Duodenal mucosa (tissue), 2 donors: ENCODE measurements at regions not wholly inside any gene's neighbourhood (a gene's known extent, or its start where the extent isn't known, plus 50 kb on each side); places are given as distances from the start of the nearest gene placed in this dataset.

Experiments
- H3K27ac ChIP-seq: one replicate; pipeline ENCODE4 v1.7.0; 2013; ENCODE audit warnings: low read depth, low read length
- H3K27me3 ChIP-seq, 2 donors: one replicate each; pipeline ENCODE4 v1.7.0; 2013; ENCODE audit warnings: low read length in 2 of 2, control low read depth in 1 of 2; ENCODE audit not compliant: insufficient read depth in 2 of 2, control insufficient read depth in 1 of 2
- H3K36me3 ChIP-seq, 2 donors: one replicate each; pipeline ENCODE4 v1.7.0; 2013; ENCODE audit warnings: low read length in 2 of 2, control low read depth in 1 of 2; ENCODE audit not compliant: insufficient read depth in 2 of 2, control insufficient read depth in 1 of 2
- H3K4me1 ChIP-seq, 2 donors: one replicate each; pipeline ENCODE4 v1.7.0; 2013; ENCODE audit warnings: low read length in 2 of 2, control low read depth in 1 of 2; ENCODE audit not compliant: insufficient read depth in 2 of 2, control insufficient read depth in 1 of 2
- H3K4me3 ChIP-seq, 2 donors: one replicate each; pipeline ENCODE4 v1.7.0; 2013; ENCODE audit warnings: low read length in 2 of 2, low read depth in 1 of 2
- H3K9ac ChIP-seq, 2 donors: one replicate each; pipeline ENCODE4 v1.7.0; 2013; ENCODE audit warnings: low read length in 2 of 2, low read depth in 1 of 2
- H3K9me3 ChIP-seq, 2 donors: one replicate each; pipeline ENCODE4 v1.7.0; 2013; ENCODE audit warnings: low read length in 2 of 2, control low read depth in 1 of 2; ENCODE audit not compliant: control insufficient read depth in 1 of 2

- Histone ChIP-seq H3K9ac (no peak overlapping the region), H3K27ac (no peak overlapping the region), H3K4me1 (peaks cover 18 to 31% of the 10 kb centered on the region in 2 donors), H3K27me3 (no peaks in the 10 kb centered on the region), H3K4me3 (no peak overlapping the region), H3K9me3 (no peaks in the 10 kb centered on the region), H3K36me3 (no peaks in the 10 kb centered on the region)
These were observed 276.0 kb downstream of the UACA start for GRCh38 chr15:70487387-70487740.

DNA sequence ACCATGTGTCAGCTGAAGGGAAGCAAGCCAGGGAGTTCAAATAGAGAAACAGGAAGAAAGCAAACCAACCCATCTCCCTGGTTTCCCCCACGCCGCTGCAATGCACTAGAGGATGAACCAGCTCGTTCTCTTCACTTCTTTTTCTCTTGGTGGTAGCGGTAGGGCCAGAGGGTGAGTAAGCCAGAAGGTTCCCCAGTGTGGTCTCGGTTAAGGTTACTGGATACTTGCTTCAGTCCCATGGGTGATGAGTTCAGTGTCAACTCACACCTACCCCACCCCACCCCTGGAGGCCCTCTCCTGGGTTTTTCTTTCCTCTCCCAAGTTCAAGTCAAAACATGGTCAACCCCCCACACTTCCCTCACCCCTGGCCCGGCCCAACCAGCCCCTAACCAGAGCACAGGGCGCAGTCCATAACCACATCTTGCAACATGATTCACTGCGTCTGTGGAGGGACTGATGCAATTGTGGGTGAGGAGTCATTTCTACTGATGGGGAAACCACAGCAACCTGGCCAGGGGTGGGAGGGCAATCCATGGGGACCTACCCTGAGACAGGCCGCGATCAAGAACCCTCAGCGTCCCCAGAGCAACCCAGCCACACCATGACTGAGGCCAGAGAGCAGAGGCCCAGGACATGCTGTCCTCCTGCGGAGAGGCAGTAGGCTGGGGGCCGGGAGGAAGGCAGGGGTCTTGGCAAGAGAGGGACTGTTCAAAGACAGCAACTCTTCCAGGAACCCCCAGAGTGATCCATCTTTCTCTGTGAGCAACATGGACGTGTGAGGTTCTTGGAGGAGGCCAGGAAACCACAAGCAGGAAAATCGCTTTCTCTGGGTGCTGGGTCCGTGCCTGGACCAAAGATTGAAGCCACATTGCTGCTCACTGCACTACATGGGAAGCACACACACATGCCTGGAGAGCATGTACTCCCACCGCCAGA lies 276.6 kb downstream of the UACA start:
- H3K4me1 ChIP-seq = peaks cover 13 to 27% of the 10 kb centered on the region in 2 donors
- H3K27ac ChIP-seq = no peak overlapping the region
- H3K27me3 ChIP-seq = no peaks in the 10 kb centered on the region
- no peaks in the 10 kb centered on the region for H3K9me3 ChIP-seq
- H3K36me3 ChIP-seq = no peaks in the 10 kb centered on the region
- H3K4me3 ChIP-seq = no peak overlapping the region
- H3K9ac ChIP-seq = no peak overlapping the region

- peaks cover 8 to 20% of the 10 kb centered on the region in 2 donors for H3K4me1 ChIP-seq
- no peaks in the 10 kb centered on the region for H3K27me3 ChIP-seq
- H3K27ac ChIP-seq = no peak overlapping the region
- no peaks in the 10 kb centered on the region for H3K9me3 ChIP-seq
- no peak overlapping the region for H3K4me3 ChIP-seq
- no peak overlapping the region for H3K9ac ChIP-seq
- no peaks in the 10 kb centered on the region for H3K36me3 ChIP-seq
These were observed 277.3 kb downstream of the UACA start for GRCh38 chr15:70486012-70486411.

GRCh38 chr15:70484993-70485392 lies 278.4 kb downstream of the UACA start:
- H3K4me1 ChIP-seq = peaks cover 8 to 21% of the 10 kb centered on the region in 2 donors
- H3K4me3 ChIP-seq = no peak overlapping the region
- H3K27ac ChIP-seq = no peak overlapping the region
- no peaks in the 10 kb centered on the region for H3K36me3 ChIP-seq
- no peak overlapping the region for H3K9ac ChIP-seq
- no peaks in the 10 kb centered on the region for H3K9me3 ChIP-seq
- no peaks in the 10 kb centered on the region for H3K27me3 ChIP-seq

- Histone ChIP-seq H3K4me1 (peaks cover 12 to 29% of the 10 kb centered on the region in 2 donors), H3K9me3 (no peaks in the 10 kb centered on the region), H3K36me3 (no peaks in the 10 kb centered on the region), H3K27me3 (no peaks in the 10 kb centered on the region), H3K27ac (no peak overlapping the region), H3K4me3 (no peak overlapping the region), H3K9ac (no peak overlapping the region)
These were observed 279.8 kb downstream of the UACA start for GRCh38 chr15:70483513-70483912.

DNA sequence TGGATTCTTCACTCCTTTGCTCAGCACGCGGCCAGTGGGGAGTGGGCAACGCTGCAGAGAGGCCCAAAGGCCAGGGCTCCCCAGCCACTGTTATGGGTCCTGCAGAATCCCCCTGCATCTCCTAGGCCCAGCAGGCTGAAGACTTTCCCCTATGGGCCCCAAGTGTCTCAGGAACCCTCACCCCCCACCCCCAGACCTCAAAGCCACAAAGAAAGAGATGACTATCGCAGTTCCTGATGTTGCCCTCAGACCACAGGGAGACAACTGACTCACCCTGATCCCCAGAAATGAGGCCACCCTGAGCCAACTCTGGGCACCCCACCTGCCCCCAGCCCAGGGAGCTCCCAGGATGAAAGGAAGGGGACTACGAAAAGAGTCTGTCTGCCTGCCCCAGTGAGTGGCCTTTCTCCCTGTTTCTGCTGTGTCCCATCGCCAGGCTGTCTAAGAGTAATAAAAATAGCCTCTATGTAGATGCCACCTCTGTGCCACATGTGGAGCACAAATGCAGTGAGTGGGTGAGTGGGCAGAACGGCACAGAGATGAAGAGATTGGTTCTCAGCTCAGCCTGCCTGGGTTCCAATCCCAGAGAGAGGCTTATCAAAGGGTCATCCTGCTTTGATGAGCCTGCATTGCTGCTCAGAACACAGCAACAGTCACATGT lies 283.0 kb downstream of the UACA start:
- peaks cover 6 to 24% of the 10 kb centered on the region in 2 donors for H3K4me1 ChIP-seq

DNA sequence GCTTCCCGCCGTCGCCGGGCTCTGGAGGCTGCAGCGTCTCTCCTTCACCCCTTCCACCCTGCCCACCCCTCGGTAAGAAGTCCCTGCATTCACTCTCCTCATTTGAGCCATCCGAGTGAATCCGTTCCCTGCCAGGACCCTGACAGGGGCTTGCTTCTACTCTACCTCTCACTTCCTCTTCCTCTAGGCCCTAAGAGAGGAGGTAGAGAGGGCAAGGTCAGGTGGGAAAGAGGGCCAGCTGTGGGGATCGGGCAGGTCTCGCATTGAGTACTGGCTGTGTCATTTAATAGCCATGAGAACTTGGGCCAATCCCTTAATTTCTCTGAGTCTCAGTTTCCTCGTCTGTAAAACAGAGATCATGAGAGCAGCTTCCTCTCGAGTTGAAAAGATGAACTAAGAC lies 283.6 kb downstream of the UACA start:
- Histone ChIP-seq H3K27me3 (no peaks in the 10 kb centered on the region), H3K9ac (no peak overlapping the region), H3K9me3 (no peaks in the 10 kb centered on the region), H3K4me3 (no peak overlapping the region), H3K36me3 (no peaks in the 10 kb centered on the region), H3K4me1 (peaks cover 6 to 29% of the 10 kb centered on the region in 2 donors), H3K27ac (no peak overlapping the region)

More for the DNA sequence above, 283.0 kb downstream of the UACA start:
- H3K9ac ChIP-seq = no peak overlapping the region
- no peak overlapping the region for H3K27ac ChIP-seq
- no peaks in the 10 kb centered on the region for H3K27me3 ChIP-seq
- H3K9me3 ChIP-seq = no peaks in the 10 kb centered on the region
- H3K4me3 ChIP-seq = no peak overlapping the region
- no peaks in the 10 kb centered on the region for H3K36me3 ChIP-seq

DNA sequence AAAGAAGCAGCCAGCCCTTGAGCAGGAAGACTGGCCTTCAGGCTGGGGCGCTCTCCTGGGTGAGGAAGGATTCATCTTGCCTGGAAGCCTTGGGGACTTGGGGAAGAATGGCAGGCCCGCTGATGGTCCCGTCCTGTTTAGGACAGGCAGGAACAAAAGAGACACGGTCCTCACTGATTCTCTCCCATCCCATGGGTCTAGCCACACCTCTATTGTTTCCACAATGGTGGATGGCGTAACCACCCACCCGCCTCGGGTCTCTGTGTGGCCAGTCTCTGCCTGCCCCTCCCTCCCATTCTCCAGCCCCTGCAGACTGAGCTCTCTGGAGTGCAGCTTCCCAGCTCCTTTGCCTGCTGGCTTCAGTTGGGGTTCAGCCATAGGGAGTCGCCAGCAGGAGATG lies 284.3 kb downstream of the UACA start:
- no peak overlapping the region for H3K9ac ChIP-seq
- H3K4me3 ChIP-seq = no peak overlapping the region
- no peaks in the 10 kb centered on the region for H3K27me3 ChIP-seq
- no peaks in the 10 kb centered on the region for H3K36me3 ChIP-seq
- peaks cover 10 to 34% of the 10 kb centered on the region in 2 donors for H3K4me1 ChIP-seq
- no peak overlapping the region for H3K27ac ChIP-seq
- H3K9me3 ChIP-seq = no peaks in the 10 kb centered on the region

DNA sequence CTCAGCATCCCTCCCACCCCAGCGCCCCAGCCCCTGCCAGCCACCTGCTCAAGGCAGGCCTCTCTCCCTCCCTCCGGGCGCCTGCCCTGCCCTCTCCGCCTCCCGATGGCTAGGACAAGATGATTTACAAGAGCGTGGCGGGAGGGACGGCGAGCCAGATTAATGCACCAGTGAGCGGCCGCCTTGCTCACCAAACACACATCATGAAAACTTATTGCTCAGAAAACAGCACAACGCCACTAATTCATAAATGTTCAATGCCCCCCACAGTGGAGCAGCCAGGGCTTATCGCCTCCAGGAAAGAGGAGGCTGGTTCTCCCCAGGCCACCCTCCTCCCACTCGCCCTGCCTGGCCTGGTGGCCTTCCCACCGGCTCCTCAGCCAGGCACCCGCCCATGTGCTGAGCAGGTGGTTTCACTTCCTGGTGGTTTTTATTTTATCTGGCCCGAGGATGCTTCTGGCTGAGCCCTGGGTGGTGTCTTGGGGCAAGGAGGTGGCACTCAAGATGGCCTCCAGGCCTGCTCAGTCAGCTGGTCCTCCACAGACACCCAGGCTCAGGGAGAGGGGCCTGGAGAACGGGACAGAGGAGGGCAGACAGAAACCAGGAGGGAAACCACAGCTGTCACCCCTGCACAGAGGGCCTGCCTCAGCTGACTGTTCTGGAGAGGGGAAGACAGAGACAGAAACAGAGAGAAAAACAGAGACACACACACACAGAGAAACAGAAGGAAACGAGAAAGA lies 284.9 kb downstream of the UACA start:
- Histone ChIP-seq H3K4me3 (no peak overlapping the region), H3K36me3 (no peaks in the 10 kb centered on the region), H3K9ac (no peak overlapping the region), H3K9me3 (no peaks in the 10 kb centered on the region), H3K4me1 (peaks cover 14 to 38% of the 10 kb centered on the region in 2 donors), H3K27ac (no peak overlapping the region), H3K27me3 (no peaks in the 10 kb centered on the region)

DNA sequence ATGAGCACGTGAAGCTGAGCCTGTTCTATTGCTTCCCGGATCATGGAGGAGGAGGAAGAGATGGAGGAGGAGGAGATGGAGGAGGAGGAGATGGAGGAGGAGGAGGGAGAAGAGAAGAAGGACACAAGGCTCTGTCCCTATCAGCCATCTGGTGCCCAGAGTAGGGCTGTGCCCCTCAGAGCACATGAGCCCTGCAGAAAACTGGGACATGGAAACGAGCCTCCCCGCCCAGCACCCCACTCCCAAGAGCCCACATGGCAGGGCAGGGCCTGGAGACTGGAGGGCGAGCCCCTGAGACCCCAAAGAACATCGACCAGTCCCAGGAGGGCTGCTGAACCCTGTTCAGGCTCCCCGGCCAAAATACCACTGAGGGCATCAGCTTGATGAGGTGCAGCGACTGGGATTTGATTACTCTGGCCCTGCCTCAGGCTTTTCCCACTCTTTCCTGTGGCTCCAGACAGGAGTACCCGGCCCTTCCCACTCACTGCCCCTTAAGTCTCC lies 285.6 kb downstream of the UACA start:
- no peak overlapping the region for H3K27ac ChIP-seq
- peaks cover 15 to 38% of the 10 kb centered on the region in 2 donors for H3K4me1 ChIP-seq

More for the DNA sequence above, 285.6 kb downstream of the UACA start:
- Histone ChIP-seq H3K4me3 (no peak overlapping the region), H3K27me3 (no peaks in the 10 kb centered on the region), H3K9ac (no peak overlapping the region), H3K36me3 (no peaks in the 10 kb centered on the region), H3K9me3 (no peaks in the 10 kb centered on the region)
